Renal pelvis (tissue), 1 donor: ENCODE measurements at regions not wholly inside any gene's neighbourhood (a gene's known extent, or its start where the extent isn't known, plus 50 kb on each side); places are given as distances from the start of the nearest gene placed in this dataset.

Source experiments
- DNase-seq: peaks from one replicate; pipeline ENCODE4 v3.0.0-alpha.2; 2013

DNA sequence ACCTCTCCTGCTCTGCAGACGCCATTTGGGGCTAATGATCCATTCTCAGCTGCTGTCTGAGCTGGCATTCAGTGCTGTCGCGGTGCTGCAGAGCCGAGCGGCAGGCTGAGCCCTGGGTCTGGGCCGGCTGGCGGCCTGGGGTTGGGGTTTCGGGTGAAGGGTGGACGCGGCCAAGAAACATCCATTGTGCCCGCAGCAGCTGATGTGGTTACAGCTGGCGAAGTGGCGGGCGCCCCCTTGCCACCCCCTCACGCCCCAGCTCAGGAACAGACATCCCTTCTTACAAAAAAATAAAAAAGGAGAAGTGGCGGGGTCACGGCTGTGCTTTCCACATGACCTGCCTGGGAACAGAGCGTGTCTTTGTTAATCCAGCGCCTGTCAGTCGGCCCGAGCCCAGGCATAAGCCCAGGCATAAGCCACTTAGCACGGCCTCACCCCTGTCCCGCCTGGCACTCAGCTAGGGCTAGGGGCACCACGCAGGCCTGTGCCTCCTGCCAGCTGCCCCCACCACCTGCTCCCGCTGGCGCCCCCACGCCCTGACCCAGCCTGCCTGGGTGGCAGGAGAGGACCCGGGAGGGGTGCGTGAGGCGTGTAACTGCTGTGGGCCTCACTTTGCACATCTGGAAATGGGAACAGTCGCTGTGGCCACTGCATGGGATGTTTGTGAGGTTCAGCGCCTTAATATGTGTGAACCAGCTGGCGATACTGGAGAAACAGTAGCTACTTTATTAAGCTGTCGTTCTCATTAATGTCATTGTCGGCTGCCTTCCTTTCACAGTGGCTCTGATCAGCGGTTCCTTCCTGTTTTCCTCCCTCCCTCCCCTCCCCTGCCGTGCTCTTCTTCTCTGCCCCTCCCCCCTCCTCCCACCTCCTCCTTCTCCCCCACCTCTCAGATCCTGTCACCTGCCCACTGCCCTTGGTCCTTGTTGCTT is 197.7 kb upstream of the CIBAR2 start:
- DNase-seq, result no peak

DNA sequence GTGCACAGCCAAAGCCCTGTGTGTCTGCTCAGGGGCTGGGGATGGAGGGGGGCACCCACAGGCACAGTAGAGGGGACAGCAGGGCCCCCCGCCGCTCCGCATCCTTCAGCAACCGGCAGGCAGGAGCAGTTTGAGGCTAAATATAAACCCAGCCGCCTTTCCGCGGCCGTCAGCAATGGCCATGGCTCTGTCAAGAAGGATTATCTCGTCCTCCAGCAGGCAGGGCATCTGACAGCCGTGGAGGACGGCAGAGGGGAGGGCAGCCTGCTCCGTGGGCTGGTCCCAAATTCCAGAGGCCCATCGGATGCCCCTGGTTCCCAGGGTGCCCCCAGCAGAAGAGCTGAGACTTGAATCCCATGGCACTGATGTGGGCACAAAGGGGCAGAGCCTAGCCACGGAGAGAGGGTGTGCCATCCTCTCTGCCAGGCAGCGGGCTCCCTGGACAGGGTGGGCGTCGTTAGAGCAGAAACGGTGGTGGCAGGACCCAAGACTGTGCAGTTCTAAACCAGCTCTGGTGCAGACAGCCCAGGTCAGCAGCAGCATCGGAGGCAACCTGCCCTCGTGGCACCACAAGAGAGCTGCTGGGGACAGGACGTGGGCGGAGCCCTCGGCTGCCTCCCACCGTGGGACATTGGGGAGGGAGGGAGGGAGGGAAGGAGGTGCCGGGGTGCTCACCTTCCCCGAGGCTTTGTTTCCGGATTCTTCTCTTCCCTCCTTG is 198.8 kb upstream of the CIBAR2 start:
- DNase-seq, result no peak

- DNase-seq, result no peak
Measured at GRCh38 chr16:85311741-85312140, 199.5 kb upstream of the CIBAR2 start.

DNA sequence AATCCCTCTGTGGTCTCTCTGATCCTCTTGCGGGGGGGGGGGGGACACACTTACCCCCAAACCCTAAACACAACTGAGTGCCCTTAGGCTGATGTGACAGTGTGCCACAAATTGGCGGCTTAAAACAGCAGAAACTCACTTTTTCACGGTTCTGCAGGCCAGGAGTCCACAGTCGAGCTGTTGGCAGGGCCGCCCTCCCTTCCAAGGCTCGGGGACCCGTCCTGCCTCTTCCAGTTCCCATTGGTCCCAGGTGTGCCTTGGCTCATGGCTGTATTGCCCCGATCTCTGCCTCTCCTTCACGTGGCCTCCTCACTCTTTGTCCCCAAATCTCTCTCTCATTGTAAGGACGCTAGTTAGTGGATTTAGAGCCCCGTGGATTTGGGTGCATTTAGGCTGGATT is 199.9 kb upstream of the CIBAR2 start:
- no peak for DNase-seq

DNA sequence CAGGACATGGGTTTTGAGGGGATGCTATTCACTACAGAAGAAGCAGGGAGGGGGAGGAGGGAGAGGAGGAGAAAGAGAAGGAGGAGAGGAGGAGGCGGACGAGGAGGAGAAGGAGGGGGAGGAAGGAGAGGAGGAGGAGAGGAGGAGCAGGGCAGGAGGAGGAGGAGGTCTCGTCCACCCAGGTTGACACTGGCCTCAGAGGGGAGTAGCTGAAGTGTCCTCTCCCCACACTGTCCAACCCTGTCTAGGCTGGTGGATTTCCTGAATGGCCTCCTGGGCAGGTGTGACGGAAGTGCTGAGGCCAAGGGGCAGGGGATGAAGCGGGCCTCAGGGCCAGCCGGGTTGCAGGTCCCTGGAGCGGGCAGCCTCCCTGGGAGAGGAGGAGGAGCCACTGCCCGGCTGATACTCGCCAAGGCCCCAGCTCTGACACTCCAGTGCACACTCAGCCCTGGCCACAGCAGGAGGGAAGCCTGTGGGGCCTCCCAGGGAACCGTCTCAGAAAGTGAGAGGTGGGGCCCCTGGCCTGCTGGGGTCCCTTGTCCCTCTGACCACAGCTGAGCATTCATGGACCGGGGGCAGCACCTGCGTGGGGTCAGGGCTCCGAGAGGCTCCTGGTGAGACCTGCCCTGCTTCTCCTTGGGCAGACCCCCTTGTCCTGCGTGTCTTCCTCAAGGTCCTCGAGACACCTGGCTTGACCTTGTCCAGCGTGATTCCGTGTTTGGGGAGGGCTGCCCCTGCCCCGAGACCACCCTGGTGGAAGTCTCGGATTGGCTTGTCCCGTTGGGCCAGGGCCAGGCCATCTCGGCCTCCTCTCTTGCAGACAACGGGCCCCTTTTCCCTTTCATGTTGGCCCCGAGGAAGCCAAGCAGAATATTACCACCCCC is 200.6 kb upstream of the CIBAR2 start:
- no peak for DNase-seq

DNA sequence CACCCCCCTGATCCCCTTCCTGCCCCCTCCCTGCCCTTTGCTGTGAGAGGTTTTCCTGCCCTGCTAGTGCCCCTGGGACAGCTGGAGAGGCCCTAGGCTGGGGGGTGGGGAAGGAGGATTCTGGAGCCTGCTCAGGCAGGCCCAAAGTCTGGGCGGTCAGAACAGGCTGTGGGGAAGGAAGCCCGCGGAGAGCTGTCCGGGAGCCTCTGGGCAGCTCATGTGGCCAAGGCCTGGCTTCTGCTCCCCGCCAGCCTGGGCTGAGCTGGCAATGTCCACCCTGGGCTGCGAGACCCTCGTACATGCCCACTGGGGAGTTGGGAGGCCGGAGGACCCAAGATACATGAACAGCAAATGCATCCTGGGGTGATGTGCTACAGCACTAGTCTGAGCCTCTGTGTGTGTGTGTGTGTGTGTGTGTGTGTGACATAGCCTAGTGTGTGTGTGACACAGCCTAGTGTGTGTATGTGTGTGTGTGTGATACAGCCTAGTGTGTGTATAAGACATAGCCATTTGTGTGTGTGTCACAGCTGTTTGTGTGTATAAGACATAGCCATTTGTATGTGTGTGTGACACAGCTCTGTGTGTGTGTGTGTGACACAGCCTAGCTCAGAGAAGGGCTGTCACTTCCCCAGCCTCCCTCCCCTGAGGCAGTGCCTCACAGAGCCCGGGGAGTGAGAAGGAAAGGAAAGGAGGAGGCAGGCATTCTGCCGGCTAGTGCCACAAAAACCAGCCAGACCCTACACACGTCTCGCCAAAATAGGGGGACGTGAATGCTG is 201.4 kb upstream of the CIBAR2 start:
- no peak for DNase-seq

DNA sequence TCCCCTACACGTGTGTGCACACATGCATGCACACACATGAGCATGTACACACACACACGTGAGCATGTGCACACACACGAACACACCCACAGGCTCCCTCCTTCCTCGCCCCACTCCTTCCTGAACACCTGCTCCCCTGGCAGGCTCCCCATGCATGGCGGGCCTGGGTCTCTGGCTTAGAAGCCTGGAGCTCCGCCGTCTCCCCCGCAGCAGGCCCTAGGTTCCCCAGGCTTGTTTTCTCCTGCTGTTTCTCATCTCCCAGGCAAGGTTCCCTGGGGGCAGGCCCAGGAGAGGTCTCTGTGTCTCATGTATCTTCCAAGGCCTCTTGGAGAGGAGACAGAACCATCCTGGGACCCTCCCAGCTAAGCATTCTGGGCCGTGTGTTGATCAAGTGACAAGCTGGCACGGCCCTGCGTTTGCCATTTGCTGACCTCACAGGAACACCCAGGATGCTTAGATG is 202.3 kb upstream of the CIBAR2 start:
- DNase-seq, result no peak

DNA sequence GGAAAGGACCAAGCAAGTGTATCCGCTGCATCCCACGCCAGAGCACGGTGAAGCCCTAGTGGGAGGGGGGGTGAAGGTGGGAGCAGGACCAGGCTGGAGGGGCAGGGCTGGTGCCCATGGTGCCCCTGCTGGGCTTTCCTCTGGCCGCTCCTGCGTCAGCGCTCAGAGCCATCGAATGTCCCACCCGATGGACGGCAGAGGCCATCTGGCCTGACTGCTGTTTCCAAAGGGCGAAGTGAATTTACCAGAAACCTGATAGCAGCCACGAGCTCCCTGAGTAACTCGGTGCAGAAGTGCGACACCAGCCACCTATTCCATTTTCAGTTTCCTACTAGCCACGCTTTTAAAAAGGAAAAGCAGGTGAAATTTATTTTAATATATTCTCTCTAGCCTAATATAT is 203.6 kb upstream of the CIBAR2 start:
- DNase-seq, result no peak

- DNase-seq, result no peak
Measured at GRCh38 chr16:85316321-85316919, 204.1 kb upstream of the CIBAR2 start.

DNA sequence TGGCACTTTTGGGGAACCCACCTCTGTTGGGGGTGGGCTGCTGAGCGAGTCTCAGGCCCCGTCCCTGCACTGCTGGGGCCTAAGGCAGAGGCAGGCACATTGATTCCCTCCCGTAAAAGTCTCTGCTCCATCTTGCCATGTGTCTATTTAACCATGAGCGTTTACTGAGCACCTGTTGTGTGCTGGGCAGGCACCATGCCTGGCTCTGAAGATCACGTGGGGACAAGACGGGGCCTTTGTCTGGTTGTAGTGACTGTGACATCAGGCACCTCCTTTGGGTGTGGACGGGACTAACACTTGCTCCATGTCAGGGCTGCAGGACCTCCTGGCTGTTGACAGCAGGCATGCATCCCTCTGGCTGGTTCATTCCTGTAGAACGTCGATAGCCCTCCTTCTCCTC is 204.7 kb upstream of the CIBAR2 start:
- DNase-seq, result no peak

DNA sequence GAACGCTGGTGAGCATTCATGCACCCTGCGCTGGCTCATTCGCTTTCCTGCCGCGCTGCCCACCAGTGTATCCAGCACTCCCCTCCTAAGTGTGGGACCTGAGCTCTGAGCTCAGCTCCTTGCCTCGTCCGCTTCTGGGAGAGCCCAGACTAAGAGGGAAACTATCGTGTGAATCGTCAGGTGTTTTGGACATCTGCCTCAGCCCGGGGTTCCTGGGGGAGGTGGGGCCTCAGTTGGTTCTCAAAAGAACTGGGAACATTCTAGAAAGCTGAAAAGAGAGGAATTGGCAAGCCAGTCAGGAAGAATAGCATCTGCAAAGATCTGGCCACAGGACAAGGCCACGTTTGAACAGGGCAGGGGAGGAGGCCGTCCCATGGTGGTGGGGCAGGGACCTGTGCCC is 205.4 kb upstream of the CIBAR2 start:
- no peak for DNase-seq

GRCh38 chr16:85319208-85319983 is 207.1 kb upstream of the CIBAR2 start:
- DNase-seq, result no peak

DNA sequence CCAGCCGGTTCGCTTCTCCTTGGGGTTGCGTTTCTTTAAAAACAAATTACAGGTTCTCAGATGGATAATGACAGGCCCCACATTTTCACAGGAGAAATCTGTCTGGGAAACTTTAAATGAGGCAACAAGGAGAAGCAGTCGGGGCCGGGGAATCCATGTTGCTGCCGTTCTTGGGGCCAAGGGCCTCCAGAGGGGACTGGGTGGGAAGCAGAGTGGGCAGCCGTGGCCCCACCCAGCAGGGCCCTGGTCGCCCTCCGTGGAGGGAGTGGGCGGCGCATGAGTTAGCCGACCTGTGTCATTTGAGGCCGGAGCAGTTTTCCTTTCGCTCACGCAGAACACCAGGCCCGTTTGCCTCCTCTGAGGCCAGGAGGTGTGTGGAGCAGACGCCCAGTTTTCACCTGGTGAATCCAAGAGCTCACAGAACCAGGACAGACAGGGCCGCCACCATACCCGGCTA is 207.7 kb upstream of the CIBAR2 start:
- no peak for DNase-seq

DNA sequence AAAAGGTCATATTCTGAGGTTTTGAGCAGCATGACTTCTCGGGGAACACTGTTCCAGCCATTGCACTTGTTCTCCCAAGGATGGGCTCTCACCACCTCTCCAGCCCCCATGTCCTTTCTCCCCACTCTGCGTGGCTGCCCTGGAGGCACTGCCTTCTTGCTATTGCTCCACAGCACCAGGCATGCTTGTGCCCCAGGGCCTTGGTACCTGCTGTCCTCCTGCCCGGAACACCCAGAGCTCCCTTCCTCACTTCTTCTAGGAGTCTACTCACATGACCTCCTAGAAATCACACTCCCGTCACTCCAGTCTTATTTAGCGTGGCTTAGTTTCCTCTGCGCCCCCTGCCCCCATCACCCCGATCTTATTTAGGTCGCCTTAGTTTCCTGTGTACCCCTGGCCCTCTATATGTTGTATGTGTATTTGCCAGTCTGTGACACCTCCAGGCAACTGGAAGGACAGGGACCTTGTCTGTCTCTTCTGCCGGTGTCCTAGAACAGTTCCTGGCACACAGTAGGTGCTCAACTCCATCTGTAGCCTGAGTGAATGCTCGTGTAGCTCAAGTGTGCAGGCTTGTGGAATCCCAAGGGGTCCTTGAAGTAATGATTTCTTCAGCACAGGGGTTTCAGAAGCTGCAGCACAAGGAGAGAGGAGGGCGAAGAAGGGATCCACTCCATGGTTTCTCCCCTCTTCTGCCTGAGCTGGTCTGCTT is 208.6 kb upstream of the CIBAR2 start:
- no peak for DNase-seq

DNA sequence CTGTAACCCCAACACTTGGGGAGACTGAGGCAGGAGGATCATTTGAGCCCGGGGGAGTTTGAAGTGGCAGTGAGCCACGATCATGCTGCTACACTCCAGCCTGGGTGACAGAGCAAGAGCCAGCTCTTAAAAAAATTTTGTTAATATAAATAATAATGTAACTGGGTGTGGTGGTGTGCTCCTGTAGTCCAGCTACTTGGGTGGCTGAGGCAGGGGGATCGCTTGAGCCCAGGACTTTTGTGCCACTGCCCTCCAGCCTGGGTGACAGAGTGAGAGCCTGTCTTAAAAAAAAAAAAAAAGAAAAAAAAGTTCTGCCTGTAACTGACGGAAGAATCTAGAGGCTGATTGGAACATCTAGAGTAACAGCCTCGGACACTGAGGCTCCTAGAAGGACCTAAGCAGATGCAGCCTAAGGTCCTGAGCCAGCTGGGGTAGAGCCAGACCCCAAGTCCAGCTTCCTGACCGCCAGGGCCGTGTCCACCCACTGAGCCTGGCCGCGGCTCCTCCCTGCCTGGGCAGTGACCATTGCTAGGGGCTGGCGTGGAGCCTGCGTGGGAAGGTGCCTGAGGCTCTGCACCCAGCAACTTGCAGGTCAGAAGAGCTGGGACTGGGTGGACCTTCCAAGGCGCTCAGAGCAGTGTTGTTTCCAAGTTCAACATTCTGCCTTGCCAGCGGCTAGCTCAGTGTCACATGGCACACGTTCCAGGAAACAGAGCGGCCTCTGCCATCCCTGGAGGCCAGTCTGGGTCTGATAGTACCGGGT is 209.4 kb upstream of the CIBAR2 start:
- DNase-seq, result no peak

- no peak for DNase-seq
Measured at GRCh38 chr16:85323230-85323960, 211.1 kb upstream of the CIBAR2 start.

- no peak for DNase-seq
Measured at GRCh38 chr16:85323961-85324253, 211.6 kb upstream of the CIBAR2 start.

DNA sequence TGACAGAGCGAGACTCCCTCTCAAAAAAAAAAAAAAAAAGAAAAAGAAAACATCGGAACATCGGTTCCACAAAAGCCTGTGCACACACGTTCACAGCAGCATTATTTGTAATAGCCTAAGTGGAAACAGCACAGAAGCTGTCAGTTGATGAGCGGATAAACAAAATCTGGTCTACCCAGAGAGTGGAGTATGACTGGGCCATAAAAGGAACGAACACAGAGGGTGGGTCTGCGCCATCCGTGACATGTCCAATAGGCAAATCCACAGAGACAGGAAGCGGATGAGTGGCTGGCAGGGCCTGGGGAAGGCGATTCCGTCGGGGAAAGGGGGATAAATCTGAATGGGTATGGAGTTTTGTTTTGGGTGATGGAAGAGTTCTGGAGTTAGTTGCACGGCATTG is 212.2 kb upstream of the CIBAR2 start:
- DNase-seq, result no peak
